HL-60/S4 (cell line): ENCODE measurements at regions not wholly inside any gene's neighbourhood (a gene's known extent, or its start where the extent isn't known, plus 50 kb on each side); places are given as distances from the start of the nearest gene placed in this dataset.

ENCODE experiments used
- in situ Hi-C: fragments of 300-500 bp; cut with MboI; formaldehyde crosslinking; loops from 2 replicates; pipeline ENCODE4 v1.14.3; 2022; ENCODE audit warnings: low sequenced_read_pairs

DNA sequence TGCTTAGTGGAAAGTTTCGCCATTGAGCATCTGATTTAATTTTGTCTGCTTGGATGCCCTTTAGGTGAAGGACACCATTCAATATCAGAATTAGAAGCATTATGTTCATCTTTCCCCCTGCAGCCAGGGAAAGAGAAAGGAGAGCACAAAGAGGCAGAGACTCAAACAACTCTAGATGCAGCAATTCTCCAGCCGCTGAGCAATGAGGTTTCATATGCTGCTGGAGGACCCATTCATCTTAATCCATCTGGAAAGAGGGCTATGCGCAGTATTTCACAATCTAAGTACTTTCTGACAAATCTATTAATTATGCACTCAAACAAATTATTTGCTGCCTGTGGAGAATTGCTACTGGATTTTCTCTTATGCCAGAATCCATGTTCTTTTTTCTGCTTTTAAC is 527.0 kb upstream of the TUSC1 start:
- in situ Hi-C loops: no loop called here

DNA sequence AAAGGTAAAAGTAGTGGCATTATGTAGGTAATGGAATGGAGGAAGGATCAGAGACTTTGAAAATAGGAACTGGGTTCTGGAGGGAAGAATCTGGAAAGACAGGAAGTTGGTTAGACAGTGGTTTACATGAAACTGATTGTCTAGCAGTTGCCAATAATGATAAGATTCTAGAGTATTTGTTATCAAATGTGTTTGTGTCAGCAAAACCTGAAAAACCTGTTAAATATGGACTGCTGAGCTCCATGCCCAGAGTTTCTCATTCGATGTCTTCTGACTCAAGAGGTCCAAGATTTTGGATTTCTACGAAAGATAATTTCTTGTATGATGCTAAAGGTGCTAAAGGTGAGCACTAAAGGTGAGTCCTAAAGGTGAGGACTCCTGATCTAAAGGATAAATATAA is 515.0 kb upstream of the TUSC1 start:
- in situ Hi-C loops: no loop called here

DNA sequence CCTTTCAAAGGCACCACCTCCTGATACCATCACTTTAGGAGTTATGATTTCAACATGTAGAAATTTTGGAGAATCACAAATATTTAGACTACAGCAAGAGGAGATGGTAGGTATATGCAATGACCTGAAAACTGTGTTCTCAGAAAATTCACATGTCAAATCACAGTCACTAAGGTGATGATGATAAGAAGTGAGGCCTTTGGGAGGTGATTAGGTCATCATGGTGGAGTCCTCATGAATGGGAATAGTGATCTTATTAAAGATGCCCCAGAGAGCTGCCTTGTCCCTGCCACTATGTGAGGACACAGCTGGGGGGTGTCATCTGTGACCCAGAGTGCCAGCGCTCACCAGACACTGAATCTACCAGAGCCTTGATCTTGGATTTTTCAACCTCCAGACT is 513.5 kb upstream of the TUSC1 start:
- in situ Hi-C loops: no loop called here

DNA sequence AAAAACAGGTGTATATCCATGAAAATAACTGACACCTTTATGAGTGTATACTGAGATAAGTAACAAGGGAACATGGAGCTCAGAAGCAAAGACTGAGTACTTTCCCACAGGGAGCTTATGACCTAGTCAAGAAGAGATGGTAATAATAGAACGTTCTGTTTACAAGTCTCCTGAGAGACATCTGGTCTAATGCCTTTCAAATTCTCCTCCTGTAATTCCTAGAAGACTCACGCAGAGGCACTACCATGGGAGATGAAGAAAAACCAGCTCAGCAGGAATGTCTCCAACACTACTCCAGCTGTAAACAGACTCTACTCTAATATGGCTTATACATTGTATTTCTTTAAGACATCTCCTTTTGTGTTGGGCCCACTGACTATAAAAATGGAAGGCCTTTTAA is 503.6 kb upstream of the TUSC1 start:
- in situ Hi-C loops: no loop called here

DNA sequence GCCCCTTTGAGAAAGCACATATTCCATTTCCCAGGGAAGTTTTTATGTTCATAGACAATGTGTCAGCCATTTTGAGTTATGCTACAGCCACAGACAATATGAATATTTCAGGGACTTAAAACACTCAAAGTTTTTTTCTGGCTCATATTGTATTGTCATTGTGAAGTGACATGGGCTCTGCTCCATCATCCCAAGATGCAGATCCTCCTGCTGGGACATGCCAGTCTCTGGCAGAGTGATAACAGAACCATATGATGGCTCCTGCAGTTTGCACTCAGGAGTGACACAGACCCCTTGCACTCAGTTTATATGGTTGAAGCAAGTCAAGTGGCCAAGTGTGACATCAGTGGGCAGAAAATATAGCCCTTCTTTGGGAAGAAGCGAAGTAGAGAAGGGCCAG is 498.4 kb upstream of the TUSC1 start:
- in situ Hi-C loops: no loop called here

DNA sequence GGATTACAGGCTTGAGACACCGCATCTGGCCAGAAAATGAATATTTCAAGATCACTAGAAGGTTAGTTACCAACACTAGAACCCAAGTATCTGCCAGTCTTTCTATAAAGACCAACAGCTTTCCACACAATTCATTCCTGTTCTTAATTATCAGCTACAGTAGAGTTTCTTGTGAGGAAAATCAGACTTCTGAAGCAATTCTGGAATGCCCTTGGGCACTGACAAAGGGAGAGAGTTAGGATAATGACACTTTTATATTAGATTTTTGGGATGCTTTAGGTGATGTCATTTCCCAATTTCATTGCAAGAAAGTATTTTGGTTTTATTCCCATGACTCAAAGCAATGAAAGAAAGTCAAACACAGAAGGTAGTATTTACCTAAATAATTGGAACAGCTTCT is 497.0 kb upstream of the TUSC1 start:
- in situ Hi-C loops: no loop called here

DNA sequence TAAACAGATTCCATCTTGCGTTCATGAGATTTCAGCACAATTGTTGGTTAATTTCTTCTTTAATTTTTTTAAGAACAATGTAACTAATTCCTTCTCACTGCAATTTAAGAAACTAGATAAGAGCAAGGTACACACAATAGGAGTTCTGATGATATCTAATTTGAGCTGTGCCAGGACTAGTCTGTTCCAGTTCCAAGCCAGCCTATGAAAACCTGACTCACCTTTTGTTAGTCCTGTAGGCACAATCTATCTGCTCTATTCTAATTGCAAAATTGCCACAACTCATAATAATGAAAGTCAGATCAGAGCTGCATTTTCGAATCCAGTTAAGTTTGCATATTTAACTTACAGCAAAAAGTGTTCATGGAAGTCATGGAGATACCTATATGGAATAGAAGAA is 494.1 kb upstream of the TUSC1 start:
- in situ Hi-C loops: no loop called here

DNA sequence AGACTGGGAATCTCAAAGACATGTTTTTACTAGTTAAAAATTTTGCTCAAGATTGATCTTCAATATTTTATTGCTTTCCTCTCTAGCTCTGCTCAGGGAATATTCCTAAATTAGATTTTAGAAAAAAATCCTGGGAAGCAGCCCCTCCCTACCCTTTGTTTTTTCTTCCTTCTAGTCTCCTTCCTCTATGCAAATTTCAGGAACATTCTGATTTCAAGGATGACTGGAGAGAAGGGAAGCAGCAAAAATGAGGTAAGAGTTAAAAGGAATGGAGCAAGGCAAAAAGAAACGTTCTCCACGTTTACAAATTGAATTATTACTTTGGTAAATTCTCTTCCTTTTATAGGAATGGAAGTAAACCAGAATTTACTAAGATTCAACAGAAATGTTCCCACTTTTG is 493.4 kb upstream of the TUSC1 start:
- in situ Hi-C loops: no loop called here

DNA sequence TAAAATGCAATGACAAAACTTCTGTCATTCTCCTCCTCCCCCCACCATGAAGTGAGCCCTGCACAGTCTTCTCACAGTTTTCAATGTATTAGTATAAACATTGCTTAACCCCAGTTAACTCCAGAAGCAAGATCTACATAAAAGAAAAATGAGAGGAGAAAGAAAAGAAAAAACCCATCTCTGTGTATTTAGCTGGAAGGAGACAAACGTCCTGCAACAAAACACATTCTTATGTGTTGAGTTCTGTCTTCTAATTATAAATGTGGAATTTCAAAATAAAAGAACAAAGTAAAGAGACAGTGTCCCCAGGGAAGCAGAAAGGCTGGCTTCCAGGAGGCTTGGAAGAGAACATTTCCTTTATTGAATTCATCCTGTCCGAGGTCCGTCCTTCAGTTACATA is 491.9 kb upstream of the TUSC1 start:
- in situ Hi-C loops: no loop called here

DNA sequence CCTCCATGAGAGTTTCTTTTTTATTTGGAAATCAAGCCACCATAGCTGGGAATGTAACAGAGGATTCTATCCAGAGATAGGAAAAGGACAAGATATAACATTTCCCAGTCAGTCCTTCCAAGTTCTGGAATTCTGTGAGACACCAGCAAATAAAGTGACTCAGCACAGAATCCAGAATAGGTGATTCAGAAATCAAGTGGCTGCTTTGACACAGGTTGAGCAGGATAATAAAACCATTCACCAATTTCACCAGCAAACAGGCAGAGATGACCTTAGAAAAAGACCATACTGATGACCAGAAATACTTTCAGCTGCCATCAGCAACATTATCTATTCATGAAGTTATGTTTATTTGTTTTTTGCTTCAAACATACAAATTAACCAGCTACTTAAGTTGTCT is 491.5 kb upstream of the TUSC1 start:
- in situ Hi-C loops: no loop called here

DNA sequence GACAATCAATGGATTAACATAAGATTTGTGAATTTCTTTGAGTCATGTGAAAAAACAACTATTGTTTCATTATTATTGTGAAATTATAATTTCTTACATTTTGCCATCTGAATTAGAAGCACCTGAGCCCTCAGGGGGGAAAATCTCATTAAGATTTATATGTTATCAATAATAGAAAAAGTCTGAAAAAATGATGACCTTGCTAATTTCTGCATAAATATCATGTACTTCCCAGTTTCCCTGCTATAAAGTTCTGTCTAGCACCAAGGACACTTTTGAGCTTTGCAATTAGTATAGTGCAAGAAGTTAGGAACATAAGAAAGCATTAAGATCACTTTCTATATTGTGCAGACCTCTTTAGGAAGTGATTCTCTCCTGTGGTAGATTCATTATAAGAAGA is 488.3 kb upstream of the TUSC1 start:
- in situ Hi-C loops: no loop called here

DNA sequence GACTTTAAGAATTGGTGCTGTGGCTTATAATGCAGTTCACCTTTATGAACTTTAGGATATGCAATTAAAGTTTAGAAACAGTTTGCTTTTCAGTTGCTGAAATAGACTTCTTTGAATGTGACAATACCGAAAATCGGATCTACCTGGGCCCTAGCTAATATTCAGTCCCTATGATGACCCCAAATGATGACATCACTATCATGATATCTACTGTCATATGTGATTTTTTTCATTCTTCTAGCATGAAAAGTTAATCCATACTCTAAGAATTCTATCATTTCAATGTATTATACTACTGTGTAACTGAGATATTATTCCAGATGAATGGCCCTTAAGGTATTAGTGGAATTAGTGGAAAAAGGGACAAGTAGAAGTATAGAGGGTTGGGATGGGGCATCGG is 487.2 kb upstream of the TUSC1 start:
- in situ Hi-C loops: no loop called here

DNA sequence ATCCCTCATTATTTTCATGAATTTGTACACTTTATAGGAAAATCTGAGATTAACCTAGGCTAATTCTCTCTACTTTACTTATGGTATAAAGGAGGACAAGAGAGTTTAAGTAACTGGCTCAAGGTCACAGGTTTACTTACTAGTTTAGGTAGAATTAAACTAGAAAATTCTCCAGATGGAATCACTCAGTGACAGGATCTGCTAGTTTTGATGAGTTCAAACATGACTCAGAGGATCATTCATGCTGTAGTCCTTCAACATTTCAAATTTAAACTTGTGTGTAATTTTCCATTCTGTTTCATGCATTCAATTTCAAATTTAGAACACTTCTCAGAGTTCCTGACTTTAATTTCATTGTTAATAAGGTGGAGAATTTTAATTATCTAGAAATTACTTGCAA is 485.7 kb upstream of the TUSC1 start:
- in situ Hi-C loops: no loop called here

DNA sequence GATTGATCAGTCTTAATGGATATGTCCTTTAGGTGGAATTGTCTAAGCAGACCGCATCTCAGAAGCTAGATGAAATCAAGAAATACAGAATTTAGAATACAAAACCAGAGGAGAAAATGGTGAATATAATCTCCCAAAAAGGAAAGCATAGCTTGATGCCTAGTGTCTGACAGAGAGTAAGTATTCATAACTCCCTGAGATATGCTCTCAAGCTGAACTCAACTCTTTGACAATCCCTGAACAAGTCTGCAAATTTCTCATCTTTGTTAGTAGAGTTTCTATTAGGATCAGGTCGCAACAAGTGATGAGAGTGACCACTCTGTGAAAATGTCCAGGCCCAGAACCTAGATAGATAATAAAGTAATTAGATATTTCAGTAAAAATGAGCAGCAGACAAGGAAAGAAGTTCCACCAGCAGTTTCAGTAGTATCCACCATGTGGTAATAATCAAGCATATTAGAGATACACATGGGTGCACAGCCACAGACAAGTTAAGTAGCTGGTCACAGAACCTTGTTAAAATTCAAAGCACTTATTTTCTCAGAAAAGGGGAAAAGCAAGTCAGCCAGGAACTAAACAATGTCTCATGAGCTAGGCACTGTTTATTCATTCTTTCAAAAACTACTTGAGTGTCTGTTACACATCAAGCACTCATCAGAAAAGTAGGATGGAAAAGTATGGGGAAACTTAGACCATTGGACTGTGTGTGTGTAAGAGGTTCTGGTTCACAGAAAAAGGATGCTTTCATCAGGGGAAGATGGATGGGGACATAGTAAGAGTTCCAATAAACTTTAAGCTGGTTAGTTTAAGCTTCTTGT is 481.5 kb upstream of the TUSC1 start:
- in situ Hi-C loops: no loop called here

DNA sequence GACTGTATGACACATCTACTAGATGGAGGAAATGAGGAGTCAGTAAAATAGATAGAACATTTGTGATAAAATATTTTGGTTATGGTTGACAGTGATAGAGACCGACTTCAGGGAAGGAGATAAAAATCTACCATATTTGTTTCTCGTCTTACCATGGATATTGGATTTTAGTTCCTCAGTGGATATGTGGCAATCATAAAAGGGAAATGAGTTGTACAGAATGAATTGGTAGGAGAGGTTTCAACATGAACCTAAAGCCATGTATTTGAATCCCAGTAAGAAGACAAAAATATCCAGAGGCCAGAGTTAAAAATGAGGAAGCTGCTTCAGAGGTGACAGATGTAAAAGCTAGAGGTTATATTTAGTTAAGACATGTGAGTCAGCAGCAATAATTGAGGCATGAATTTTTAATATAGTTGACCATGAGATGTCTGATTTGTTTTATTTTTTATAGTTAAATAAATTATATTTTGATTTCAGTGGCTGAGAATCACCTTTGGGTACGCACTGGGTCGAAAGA is 480.4 kb upstream of the TUSC1 start:
- in situ Hi-C loops: no loop called here

DNA sequence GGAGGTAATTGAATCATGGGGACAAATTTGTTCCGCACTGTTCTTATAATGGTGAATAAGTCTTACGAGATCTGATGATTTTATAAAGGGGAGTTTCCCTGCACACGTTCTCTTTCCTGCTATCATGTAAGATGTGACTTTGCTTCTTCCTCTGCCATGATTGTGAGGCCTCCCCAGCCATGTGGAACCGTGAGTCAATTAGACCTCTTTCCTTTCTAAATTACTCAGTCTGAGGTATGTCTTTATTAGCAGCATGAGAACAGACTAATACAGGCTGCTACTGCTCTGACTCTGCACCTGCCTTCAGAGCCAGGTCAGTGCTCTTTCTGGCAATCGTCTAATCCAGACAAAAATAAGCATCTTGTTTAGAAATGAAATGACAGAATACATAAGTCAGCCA is 479.2 kb upstream of the TUSC1 start:
- in situ Hi-C loops: no loop called here

DNA sequence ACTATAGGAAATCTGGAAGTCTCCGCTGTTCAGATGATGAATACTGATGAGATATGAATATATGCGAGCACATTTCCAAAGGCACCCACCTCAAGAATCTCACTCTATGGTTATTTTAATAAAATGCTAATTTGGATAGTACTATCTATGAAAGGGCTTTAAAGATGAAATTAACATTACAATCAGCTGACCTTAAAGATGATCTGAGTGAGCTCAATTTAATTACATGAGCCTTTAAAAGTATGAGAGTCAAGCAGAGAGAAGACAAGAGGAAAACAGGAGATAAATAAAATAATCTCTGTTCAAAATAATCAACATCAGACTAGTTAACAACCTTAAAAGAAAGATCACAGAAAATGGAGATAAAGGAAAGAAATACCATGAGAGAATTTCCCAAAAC is 474.1 kb upstream of the TUSC1 start:
- in situ Hi-C loops: no loop called here

DNA sequence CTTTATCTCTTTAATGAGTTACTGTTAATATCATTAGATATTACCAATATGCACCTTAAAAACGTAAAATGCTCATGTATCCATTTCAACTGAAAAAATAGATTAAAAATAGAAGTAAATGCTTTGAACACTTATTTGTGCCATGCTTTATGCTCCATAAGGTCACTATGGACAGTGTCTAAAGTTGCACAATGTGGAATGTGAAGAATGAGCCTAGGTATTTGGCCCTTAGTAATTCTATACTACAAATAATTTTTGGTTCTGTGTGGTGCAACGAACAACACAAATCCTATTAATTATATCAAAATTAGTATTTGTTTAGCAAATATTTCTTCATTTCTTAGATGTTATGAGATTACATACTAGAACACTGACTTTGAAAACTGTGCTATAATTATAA is 469.9 kb upstream of the TUSC1 start:
- in situ Hi-C loops: no loop called here

DNA sequence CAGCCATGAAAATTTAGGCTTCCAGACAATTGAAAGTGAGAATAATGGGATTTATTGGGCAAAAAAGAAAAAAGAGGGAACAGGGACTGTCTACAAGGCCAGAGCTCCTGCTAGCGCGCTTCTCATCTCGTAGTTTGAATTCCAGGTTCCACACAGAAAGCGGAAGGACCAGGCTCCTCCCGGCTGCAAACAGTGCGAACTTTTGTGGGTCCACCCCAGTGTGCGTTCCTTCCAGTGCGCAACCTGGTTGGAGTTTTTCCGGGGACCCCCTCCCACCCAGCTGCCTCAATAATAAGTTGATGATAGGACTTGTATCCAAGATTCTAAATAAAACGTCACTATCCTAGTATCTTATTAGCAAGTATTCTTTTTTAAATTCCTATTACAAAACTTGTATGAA is 467.7 kb upstream of the TUSC1 start:
- in situ Hi-C loops: no loop called here

DNA sequence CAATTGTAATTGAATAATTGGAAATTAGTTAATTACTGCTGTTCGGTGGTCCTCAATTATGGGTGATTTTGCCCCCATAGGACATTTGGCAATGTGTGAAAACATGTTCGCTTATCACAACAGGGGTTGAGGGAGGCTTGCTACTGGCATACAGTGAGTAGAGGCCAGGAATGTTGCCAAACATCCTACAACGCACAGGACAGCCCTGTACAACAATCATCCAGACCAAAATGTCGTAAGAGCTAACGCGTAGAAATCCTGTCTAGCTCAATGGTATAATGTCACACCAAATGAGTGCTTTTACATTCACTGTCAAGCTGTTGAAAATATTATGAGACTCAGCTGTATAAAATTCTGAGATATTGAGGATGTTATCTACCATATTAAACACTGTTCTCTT is 464.4 kb upstream of the TUSC1 start:
- in situ Hi-C loops: no loop called here

DNA sequence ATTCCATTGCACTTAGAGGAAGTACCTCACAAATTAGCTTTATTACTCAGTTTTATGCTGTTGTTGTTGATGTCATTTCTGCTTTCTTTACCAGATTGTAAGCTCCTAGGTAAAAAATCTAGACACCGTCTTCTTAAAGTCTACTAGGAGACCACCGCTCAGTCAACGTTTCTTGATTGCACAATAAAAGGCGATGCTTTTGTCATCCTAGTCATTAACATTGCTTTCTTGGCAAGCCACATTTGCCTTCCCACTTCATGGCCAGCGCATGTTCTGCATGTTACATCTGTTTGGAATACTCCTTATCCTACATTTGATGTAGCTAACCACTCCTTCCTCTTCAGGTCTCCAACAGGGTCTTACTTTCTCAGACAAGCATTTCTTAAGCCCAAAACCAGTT is 464.0 kb upstream of the TUSC1 start:
- in situ Hi-C loops: no loop called here

DNA sequence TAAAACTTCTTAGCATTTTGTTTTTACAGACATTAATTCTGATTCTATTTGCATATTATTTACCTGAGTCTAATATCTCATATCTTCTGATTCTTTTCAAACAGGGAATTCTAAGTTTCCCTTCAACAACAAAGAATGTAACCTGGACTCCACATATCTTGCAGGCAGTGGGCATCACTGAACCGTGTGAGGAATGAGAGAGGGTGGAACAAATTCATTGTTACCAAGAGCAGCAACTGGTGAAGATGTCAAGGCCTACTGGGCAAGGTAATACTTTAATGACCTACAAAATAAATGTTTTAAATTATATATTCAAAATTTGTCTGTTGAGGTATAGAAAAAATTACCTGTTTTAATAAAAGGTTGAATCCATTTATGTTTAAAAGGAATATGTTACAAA is 455.3 kb upstream of the TUSC1 start:
- in situ Hi-C loops: no loop called here

DNA sequence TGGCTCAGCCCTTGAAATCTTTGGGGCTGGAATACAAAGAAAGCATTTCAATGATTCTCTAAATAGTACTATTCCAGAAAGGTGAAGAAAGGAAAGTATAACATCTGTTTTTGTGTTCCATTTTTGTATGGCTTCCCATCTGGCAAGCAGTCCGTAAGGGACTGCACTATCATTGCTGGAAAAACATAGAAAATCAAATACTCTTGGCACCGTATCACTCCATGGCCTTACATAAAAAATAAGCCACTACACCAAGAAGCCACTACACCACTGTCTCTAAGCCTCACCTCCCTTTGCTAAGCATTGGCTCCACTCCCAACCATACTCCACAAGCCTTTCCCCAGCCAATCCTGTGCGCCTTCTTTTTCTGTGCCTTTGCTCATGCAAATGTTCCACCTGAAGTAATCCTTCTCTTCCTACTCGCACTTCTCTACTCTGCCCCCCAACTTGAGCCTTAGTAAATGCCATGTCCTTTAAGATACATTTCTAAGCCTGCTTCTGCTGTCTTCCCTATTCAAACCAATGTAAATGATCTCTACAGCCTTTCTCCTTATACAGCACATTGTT is 454.6 kb upstream of the TUSC1 start:
- in situ Hi-C loops: no loop called here
